H1 (cell line): ENCODE measurements at regions not wholly inside any gene's neighbourhood (a gene's known extent, or its start where the extent isn't known, plus 50 kb on each side); places are given as distances from the start of the nearest gene placed in this dataset.

Experiments
- ASH2L ChIP-seq: fragments of 200-600, 300-600 bp; sonication (generic); IDR thresholded peaks from one replicate; pipeline ENCODE4 v1.7.1; 2017; ENCODE audit warnings: low read length
- EZH2 ChIP-seq: fragments of 200-600 bp; sonication (generic); IDR thresholded peaks from 2 replicates; pipeline ENCODE4 v1.7.1; 2012; ENCODE audit warnings: low read depth, mild to moderate bottlenecking, moderate library complexity, low read length, inconsistent platforms; ENCODE audit not compliant: severe bottlenecking
- FOSL1 ChIP-seq: IDR thresholded peaks from 2 replicates; pipeline ENCODE4 v1.6.1; 2011; ENCODE audit warnings: mild to moderate bottlenecking, low read depth, low read length, moderate library complexity; ENCODE audit not compliant: insufficient read depth
- GTF2F1 ChIP-seq: IDR thresholded peaks from 2 replicates; pipeline ENCODE4 v1.6.1; 2012; ENCODE audit warnings: low read depth, low read length, improper control_type of control experiment, borderline replicate concordance
- HDAC2 ChIP-seq, 2 experiments: fragments of 300-600 bp in 1 of 2; sonication (generic) in 1 of 2; IDR thresholded peaks; 2 replicates each; pipeline ENCODE4 v1.6.1; 2011 to 2012; ENCODE audit warnings: low read depth in 2 of 2, low read length in 2 of 2, mild to moderate bottlenecking in 2 of 2, moderate library complexity in 2 of 2, borderline replicate concordance in 1 of 2, inconsistent platforms in 1 of 2
- HDAC6 ChIP-seq: IDR thresholded peaks from one replicate; pipeline ENCODE4 v1.7.1; 2012; ENCODE audit warnings: low read depth, mild to moderate bottlenecking, inconsistent platforms, low read length, moderate library complexity
- JUND ChIP-seq: IDR thresholded peaks from 2 replicates; pipeline ENCODE4 v1.6.1; 2011; ENCODE audit warnings: mild to moderate bottlenecking, improper control_type of control experiment, low read length
- KDM1A ChIP-seq: fragments of 200-600, 300-600 bp; sonication (generic); IDR thresholded peaks from 2 replicates; pipeline ENCODE4 v1.7.1; 2016; ENCODE audit warnings: mild to moderate bottlenecking, low read length, borderline replicate concordance
- KDM5A ChIP-seq: fragments of 200-600 bp; IDR thresholded peaks from 2 replicates; pipeline ENCODE4 v1.7.1; 2012; ENCODE audit warnings: mild to moderate bottlenecking, low read length, inconsistent platforms, mixed read lengths
- MAFK ChIP-seq: IDR thresholded peaks from 2 replicates; pipeline ENCODE4 v1.6.1; 2012; ENCODE audit warnings: low read depth, mild to moderate bottlenecking, improper control_type of control experiment, low read length
- POU5F1 ChIP-seq: IDR thresholded peaks from 2 replicates; pipeline ENCODE4 v1.6.1; 2011; ENCODE audit warnings: low read depth, mild to moderate bottlenecking, low read length, moderate library complexity
- RAD21 ChIP-seq, 2 experiments: IDR thresholded peaks in 1 of 2; conservative IDR thresholded peaks in 1 of 2; 2 replicates each; pipeline ENCODE4 v1.6.1; 2011; ENCODE audit warnings: low read depth in 2 of 2, low read length in 2 of 2, improper control_type of control experiment in 1 of 2, inconsistent platforms in 1 of 2, mild to moderate bottlenecking in 1 of 2, moderate library complexity in 1 of 2
- SIX5 ChIP-seq: IDR thresholded peaks from 2 replicates; pipeline ENCODE4 v1.6.1; 2011; ENCODE audit warnings: mild to moderate bottlenecking, low read depth, low read length
- SP2 ChIP-seq: IDR thresholded peaks from 2 replicates; pipeline ENCODE4 v1.6.1; 2012; ENCODE audit warnings: mild to moderate bottlenecking, low read length, inconsistent platforms
- TAF7 ChIP-seq: optimal IDR thresholded peaks from 2 replicates; pipeline ENCODE3; 2011; ENCODE audit warnings: low read depth, mild to moderate bottlenecking, inconsistent platforms, low read length, moderate library complexity, borderline replicate concordance
- YY1 ChIP-seq: IDR thresholded peaks from 2 replicates; pipeline ENCODE4 v1.6.1; 2011; ENCODE audit warnings: low read depth, mild to moderate bottlenecking, low read length
- TF ChIP-seq, protein P1 (sequence below), 3 experiments: IDR thresholded peaks; 1 replicate in 2 of 3; 2 replicates in 1 of 3; pipeline versions ENCODE4 v1.5.1 to v1.6.1; 2011; ENCODE audit warnings: low read length in 3 of 3, mild to moderate bottlenecking in 3 of 3, inconsistent platforms in 2 of 3, low read depth in 1 of 3, moderate library complexity in 1 of 3; ENCODE audit not compliant: insufficient read depth in 1 of 3; ENCODE audit errors: control extremely low read depth in 1 of 3
- TF ChIP-seq, protein P2 (sequence below): IDR thresholded peaks from 2 replicates; pipeline ENCODE4 v1.6.1; 2011; ENCODE audit warnings: low read depth, mild to moderate bottlenecking, low read length; ENCODE audit not compliant: insufficient read depth

DNA sequence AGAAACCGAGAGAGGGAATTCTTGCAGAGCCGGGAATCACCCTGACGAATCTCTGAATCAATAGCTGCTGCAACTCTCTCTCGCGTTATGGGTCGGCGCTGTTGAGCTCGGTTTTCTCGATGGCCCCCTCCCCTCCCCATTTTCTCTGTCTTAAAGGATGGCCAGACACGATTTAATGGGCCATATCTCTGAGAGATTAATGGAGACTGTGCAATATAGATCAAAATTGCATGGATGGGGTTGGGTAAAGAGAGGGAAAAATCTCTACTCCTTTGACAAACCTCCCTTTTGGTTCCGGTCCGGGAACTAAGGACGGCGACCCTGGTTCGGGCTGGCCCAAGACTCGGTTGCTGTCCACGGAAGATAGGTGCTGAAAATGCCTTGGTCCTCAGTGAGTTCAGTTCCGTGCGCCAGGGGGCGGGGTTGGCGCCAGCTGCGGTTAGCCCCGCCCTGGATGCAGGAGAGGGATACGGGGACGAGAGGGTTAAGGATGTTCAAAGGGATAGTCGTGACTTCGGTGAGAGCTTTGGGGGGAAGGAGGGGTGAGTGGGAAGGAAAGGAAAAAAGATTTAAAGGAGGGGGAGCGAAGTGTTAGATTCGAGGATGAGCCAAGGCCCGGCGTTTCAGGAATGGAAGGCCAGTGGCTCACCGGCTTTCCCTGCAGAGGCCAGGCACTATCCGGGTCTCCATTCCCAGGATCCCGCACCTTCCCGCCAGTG, 103.6 kb upstream of the HSD17B12 start (continued):
- TF ChIP-seq FOSL1 (no peak), YY1 (peak; percentile 68), JUND (no peak), HDAC6 (no peak), HDAC2 (IDR thresholded peaks at IDR 0.05; ENCODE audit: borderline replicate concordance in 1 of 2, low read depth in 2 of 2, low read length in 2 of 2) (peak in 1 of 2 experiments; percentile 86; a peak in 2 of 4 replicates), SP2 (no peak), ASH2L (peak; percentile 76), TAF7 (peak; percentile 58), EZH2 (no peak), GTF2F1 (no peak), RAD21 (IDR thresholded peaks at IDR 0.05 in 1 of 2, conservative IDR thresholded peaks at IDR 0.05 in 1 of 2; ENCODE audit: low read depth in 2 of 2, low read length in 2 of 2) (peak; percentile 25 to 35; a peak in 2 of 4 replicates), KDM1A (peak; percentile 58; the same call in 1 of the 2 replicates), MAFK (no peak), POU5F1 (no peak), KDM5A (no peak), SIX5 (no peak)
- TF ChIP-seq, protein P1, sequence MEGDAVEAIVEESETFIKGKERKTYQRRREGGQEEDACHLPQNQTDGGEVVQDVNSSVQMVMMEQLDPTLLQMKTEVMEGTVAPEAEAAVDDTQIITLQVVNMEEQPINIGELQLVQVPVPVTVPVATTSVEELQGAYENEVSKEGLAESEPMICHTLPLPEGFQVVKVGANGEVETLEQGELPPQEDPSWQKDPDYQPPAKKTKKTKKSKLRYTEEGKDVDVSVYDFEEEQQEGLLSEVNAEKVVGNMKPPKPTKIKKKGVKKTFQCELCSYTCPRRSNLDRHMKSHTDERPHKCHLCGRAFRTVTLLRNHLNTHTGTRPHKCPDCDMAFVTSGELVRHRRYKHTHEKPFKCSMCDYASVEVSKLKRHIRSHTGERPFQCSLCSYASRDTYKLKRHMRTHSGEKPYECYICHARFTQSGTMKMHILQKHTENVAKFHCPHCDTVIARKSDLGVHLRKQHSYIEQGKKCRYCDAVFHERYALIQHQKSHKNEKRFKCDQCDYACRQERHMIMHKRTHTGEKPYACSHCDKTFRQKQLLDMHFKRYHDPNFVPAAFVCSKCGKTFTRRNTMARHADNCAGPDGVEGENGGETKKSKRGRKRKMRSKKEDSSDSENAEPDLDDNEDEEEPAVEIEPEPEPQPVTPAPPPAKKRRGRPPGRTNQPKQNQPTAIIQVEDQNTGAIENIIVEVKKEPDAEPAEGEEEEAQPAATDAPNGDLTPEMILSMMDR (IDR thresholded peaks at IDR 0.05; ENCODE audit: control extremely low read depth in 1 of 3, insufficient read depth in 1 of 3, low read depth in 1 of 3, low read length in 3 of 3), result peak; percentile 46 to 72 (median 52)
- TF ChIP-seq, protein P2, sequence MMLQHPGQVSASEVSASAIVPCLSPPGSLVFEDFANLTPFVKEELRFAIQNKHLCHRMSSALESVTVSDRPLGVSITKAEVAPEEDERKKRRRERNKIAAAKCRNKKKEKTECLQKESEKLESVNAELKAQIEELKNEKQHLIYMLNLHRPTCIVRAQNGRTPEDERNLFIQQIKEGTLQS, result no peak
- TF ChIP-seq, all 59 proteins: peak for 14
